ENCODE measurements at regions not wholly inside any gene's neighbourhood (a gene's known extent, or its start where the extent isn't known, plus 50 kb on each side); places are given as distances from the start of the nearest gene placed in this dataset.

- H3K27me3 Mint-ChIP-seq (ENCODE audit: insufficient read depth, unreplicated experiment): no peaks in the 10 kb centered on the region
- ChIA-PET CTCF (interaction anchor here (0.5 to 0.7 kb wide), 3 partner anchors 136 to 393 kb away, joined by 3 read pairs; no protein-coding TSS in a partner anchor), POLR2A (no interaction called here)
- no TSS peak for BruUV-seq (replicated peaks)
- H3K36me3 Mint-ChIP-seq (ENCODE audit: insufficient read depth, unreplicated experiment): no peaks in the 10 kb centered on the region
- H3K27ac Mint-ChIP-seq (ENCODE audit: low read depth, unreplicated experiment): no peak overlapping the region
- H3K4me1 Mint-ChIP-seq (ENCODE audit: insufficient read depth, unreplicated experiment): no peaks in the 10 kb centered on the region
- TF ChIP-seq CTCF (IDR thresholded peaks at IDR 0.05; ENCODE audit: unreplicated experiment): no peak
- H3K9me3 Mint-ChIP-seq (ENCODE audit: unreplicated experiment): no peaks in the 10 kb centered on the region
- intact Hi-C loops (cut with micrococcal nuclease): no loop called here
- H3K4me3 Mint-ChIP-seq (ENCODE audit: unreplicated experiment): no peak overlapping the region
- peak; percentile 3 for DNase-seq (ENCODE audit: unreplicated experiment)
Observed at GRCh38 chr3:144244662-144245061, 273.0 kb downstream of the DIPK2A start.

GRCh38 chr3:144252896-144253295, 281.3 kb downstream of the DIPK2A start:
- H3K27me3 Mint-ChIP-seq (ENCODE audit: insufficient read depth, unreplicated experiment): peaks cover 39% of the 10 kb centered on the region
- ChIA-PET POLR2A (interaction anchor here (0.7 kb wide), 1 partner anchor 275 kb away, joined by 4 read pairs; no protein-coding TSS in a partner anchor), CTCF (no interaction called here)
- no peak overlapping the region for H3K4me3 Mint-ChIP-seq (ENCODE audit: unreplicated experiment)
- no peak overlapping the region for H3K27ac Mint-ChIP-seq (ENCODE audit: low read depth, unreplicated experiment)
- no peak for TF ChIP-seq CTCF (IDR thresholded peaks at IDR 0.05; ENCODE audit: unreplicated experiment)
- H3K36me3 Mint-ChIP-seq (ENCODE audit: insufficient read depth, unreplicated experiment): no peaks in the 10 kb centered on the region
- intact Hi-C loops (cut with micrococcal nuclease): no loop called here
- no peak for DNase-seq (ENCODE audit: unreplicated experiment)
- no TSS peak for BruUV-seq (replicated peaks)
- no peaks in the 10 kb centered on the region for H3K4me1 Mint-ChIP-seq (ENCODE audit: insufficient read depth, unreplicated experiment)
- H3K9me3 Mint-ChIP-seq (ENCODE audit: unreplicated experiment): no peaks in the 10 kb centered on the region

- ChIA-PET POLR2A (interaction anchor here (0.8 to 1.4 kb wide), 2 partner anchors 10 to 279 kb away, joined by 5 read pairs; no protein-coding TSS in a partner anchor), CTCF (interaction anchor here (0.9 kb wide), 1 partner anchor 112 kb away, joined by 3 read pairs; no protein-coding TSS in a partner anchor)
- Mint-ChIP-seq H3K9me3 (ENCODE audit: unreplicated experiment) (no peaks in the 10 kb centered on the region), H3K4me3 (ENCODE audit: unreplicated experiment) (no peak overlapping the region), H3K36me3 (ENCODE audit: insufficient read depth, unreplicated experiment) (no peaks in the 10 kb centered on the region), H3K27ac (ENCODE audit: low read depth, unreplicated experiment) (no peak overlapping the region), H3K4me1 (ENCODE audit: insufficient read depth, unreplicated experiment) (no peaks in the 10 kb centered on the region), H3K27me3 (ENCODE audit: insufficient read depth, unreplicated experiment) (peaks cover 57% of the 10 kb centered on the region)
- DNase-seq (ENCODE audit: unreplicated experiment): no peak
- intact Hi-C loops (cut with micrococcal nuclease): no loop called here
- no peak for TF ChIP-seq CTCF (IDR thresholded peaks at IDR 0.05; ENCODE audit: unreplicated experiment)
- BruUV-seq (replicated peaks): no TSS peak
Observed at GRCh38 chr3:144257381-144257780, 285.8 kb downstream of the DIPK2A start.

GRCh38 chr3:144259267-144259666, 287.6 kb downstream of the DIPK2A start:
- CTCF ChIA-PET: interaction anchor here (0.7 kb wide), 1 partner anchor 37 kb away, joined by 3 read pairs; no protein-coding TSS in a partner anchor

More at GRCh38 chr3:144259267-144259666, 287.6 kb downstream of the DIPK2A start:
- Mint-ChIP-seq H3K27me3 (ENCODE audit: insufficient read depth, unreplicated experiment) (peaks cover 50% of the 10 kb centered on the region), H3K9me3 (ENCODE audit: unreplicated experiment) (no peaks in the 10 kb centered on the region), H3K4me3 (ENCODE audit: unreplicated experiment) (no peak overlapping the region), H3K27ac (ENCODE audit: low read depth, unreplicated experiment) (no peak overlapping the region), H3K4me1 (ENCODE audit: insufficient read depth, unreplicated experiment) (no peaks in the 10 kb centered on the region), H3K36me3 (ENCODE audit: insufficient read depth, unreplicated experiment) (no peaks in the 10 kb centered on the region)
- no TSS peak for BruUV-seq (replicated peaks)
- POLR2A ChIA-PET: no interaction called here
- DNase-seq (ENCODE audit: unreplicated experiment): no peak
- TF ChIP-seq CTCF (IDR thresholded peaks at IDR 0.05; ENCODE audit: unreplicated experiment): no peak
- intact Hi-C loops (cut with micrococcal nuclease): no loop called here
